ENCODE measurements at regions not wholly inside any gene's neighbourhood (a gene's known extent, or its start where the extent isn't known, plus 50 kb on each side); places are given as distances from the start of the nearest gene placed in this dataset.

- TF ChIP-seq ZNF512 (CRISPR knock-in tag; IDR thresholded peaks at IDR 0.05; ENCODE audit: borderline replicate concordance) (no peak), FOXP1 (CRISPR knock-in tag; IDR thresholded peaks at IDR 0.05; ENCODE audit: borderline replicate concordance) (no peak), TP53 (CRISPR knock-in tag; IDR thresholded peaks at IDR 0.05) (no peak)
- TF ChIP-seq, protein P1, sequence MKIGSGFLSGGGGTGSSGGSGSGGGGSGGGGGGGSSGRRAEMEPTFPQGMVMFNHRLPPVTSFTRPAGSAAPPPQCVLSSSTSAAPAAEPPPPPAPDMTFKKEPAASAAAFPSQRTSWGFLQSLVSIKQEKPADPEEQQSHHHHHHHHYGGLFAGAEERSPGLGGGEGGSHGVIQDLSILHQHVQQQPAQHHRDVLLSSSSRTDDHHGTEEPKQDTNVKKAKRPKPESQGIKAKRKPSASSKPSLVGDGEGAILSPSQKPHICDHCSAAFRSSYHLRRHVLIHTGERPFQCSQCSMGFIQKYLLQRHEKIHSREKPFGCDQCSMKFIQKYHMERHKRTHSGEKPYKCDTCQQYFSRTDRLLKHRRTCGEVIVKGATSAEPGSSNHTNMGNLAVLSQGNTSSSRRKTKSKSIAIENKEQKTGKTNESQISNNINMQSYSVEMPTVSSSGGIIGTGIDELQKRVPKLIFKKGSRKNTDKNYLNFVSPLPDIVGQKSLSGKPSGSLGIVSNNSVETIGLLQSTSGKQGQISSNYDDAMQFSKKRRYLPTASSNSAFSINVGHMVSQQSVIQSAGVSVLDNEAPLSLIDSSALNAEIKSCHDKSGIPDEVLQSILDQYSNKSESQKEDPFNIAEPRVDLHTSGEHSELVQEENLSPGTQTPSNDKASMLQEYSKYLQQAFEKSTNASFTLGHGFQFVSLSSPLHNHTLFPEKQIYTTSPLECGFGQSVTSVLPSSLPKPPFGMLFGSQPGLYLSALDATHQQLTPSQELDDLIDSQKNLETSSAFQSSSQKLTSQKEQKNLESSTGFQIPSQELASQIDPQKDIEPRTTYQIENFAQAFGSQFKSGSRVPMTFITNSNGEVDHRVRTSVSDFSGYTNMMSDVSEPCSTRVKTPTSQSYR (CRISPR knock-in tag; IDR thresholded peaks at IDR 0.05) = no peak
These were observed 404.4 kb downstream of the VPS13C start (continued) for GRCh38 chr15:61655881-61656280.

DNA sequence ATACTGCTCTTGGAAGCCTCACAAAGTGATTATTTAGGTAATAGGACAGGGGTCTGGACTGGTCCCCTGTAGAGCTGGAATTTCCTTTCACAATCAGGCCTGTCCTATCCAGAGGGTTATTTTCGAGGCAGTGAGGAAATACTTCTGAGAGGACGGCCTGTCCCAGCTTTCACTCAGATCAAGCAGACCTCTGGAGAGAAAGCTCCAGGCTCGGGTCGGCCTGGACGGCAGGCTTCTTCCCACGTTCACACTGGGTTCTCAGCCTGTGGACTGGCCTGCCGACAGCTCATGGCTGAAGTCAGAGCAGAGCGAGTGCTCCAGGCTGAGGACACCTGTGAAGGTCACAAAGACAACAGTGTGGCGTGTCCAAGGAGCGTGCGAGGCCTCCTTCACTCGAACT, 405.3 kb downstream of the VPS13C start:
- peaks cover 2% of the 10 kb centered on the region; the same call in 1 of the 2 replicates for H3K36me3 Mint-ChIP-seq
- DNase-seq (ENCODE audit: low spot score) = no peak
- POLR2A ChIA-PET = no interaction called here
- no peak overlapping the region for H3K4me3 Mint-ChIP-seq
- H3K27me3 Mint-ChIP-seq (ENCODE audit: low read depth) = no peaks in the 10 kb centered on the region
- CTCF ChIA-PET = interaction anchor here (0.6 to 1.2 kb wide), 4 partner anchors 14 to 181 kb away, joined by 3 to 9 read pairs (median 3); no protein-coding TSS in a partner anchor
- TF ChIP-seq GTF2I (CRISPR knock-in tag; conservative IDR thresholded peaks at IDR 0.05) (no peak), CREB1 (CRISPR knock-in tag; IDR thresholded peaks at IDR 0.05) (no peak), FOXK1 (CRISPR knock-in tag; IDR thresholded peaks at IDR 0.05) (no peak), PRRX2 (CRISPR knock-in tag; IDR thresholded peaks at IDR 0.05) (no peak), ATF2 (CRISPR knock-in tag; IDR thresholded peaks at IDR 0.05; ENCODE audit: borderline replicate concordance, low read depth) (no peak)
- peaks cover 14% of the 10 kb centered on the region for H3K9me3 Mint-ChIP-seq
- peak; percentile 56; the same call in 1 of the 2 replicates for ATAC-seq
- peaks cover 29% of the 10 kb centered on the region for H3K4me1 Mint-ChIP-seq
- no peak overlapping the region for H3K27ac Mint-ChIP-seq

- Mint-ChIP-seq H3K27me3 (ENCODE audit: low read depth) (0 out of 2 replicates have a peak, but pooled peaks cover 4% of the 10 kb centered on the region), H3K4me1 (peaks cover 25% of the 10 kb centered on the region), H3K9me3 (peaks cover 10% of the 10 kb centered on the region), H3K4me3 (no peak overlapping the region), H3K36me3 (peaks cover 2% of the 10 kb centered on the region; the same call in 1 of the 2 replicates), H3K27ac (no peak overlapping the region)
- ChIA-PET POLR2A (no interaction called here), CTCF (interaction anchor here (0.6 to 1.2 kb wide), 3 partner anchors 13 to 181 kb away, joined by 3 to 9 read pairs (median 3); no protein-coding TSS in a partner anchor)
- no peak for ATAC-seq
- no peak for DNase-seq (ENCODE audit: low spot score)
- no peak for TF ChIP-seq FOXP4 (CRISPR knock-in tag; IDR thresholded peaks at IDR 0.05)
- no peak for TF ChIP-seq SOX15 (CRISPR knock-in tag; IDR thresholded peaks at IDR 0.05)
- TF ChIP-seq TCF7 (CRISPR knock-in tag; IDR thresholded peaks at IDR 0.05; ENCODE audit: low read depth) = no peak
- TF ChIP-seq ERG (CRISPR knock-in tag; IDR thresholded peaks at IDR 0.05) = no peak
- no peak for TF ChIP-seq CBFB (CRISPR knock-in tag; IDR thresholded peaks at IDR 0.05; ENCODE audit: low read depth)
- TF ChIP-seq, protein P2, sequence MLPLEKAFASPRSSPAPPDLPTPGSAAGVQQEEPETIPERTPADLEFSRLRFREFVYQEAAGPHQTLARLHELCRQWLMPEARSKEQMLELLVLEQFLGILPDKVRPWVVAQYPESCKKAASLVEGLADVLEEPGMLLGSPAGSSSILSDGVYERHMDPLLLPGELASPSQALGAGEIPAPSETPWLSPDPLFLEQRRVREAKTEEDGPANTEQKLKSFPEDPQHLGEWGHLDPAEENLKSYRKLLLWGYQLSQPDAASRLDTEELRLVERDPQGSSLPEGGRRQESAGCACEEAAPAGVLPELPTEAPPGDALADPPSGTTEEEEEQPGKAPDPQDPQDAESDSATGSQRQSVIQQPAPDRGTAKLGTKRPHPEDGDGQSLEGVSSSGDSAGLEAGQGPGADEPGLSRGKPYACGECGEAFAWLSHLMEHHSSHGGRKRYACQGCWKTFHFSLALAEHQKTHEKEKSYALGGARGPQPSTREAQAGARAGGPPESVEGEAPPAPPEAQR (CRISPR knock-in tag; IDR thresholded peaks at IDR 0.05) = no peak
- no peak for TF ChIP-seq ZNF416 (CRISPR knock-in tag; IDR thresholded peaks at IDR 0.05)
- TF ChIP-seq MLX (CRISPR knock-in tag; IDR thresholded peaks at IDR 0.05) = no peak
- no peak for TF ChIP-seq ESRRA (CRISPR knock-in tag; IDR thresholded peaks at IDR 0.05; ENCODE audit: borderline replicate concordance)
- no peak for TF ChIP-seq ATF1 (CRISPR knock-in tag; IDR thresholded peaks at IDR 0.05)
- no peak for TF ChIP-seq NR1H2 (CRISPR knock-in tag; IDR thresholded peaks at IDR 0.05)
- no peak for TF ChIP-seq CREM (CRISPR knock-in tag; IDR thresholded peaks at IDR 0.05)
- TF ChIP-seq RORB (CRISPR knock-in tag; IDR thresholded peaks at IDR 0.05) = no peak
- no peak for TF ChIP-seq GTF2I (CRISPR knock-in tag; conservative IDR thresholded peaks at IDR 0.05)
These were observed 406.1 kb downstream of the VPS13C start for GRCh38 chr15:61654002-61654740.

Measured in WTC11 (cell line).